ENCODE measurements at regions not wholly inside any gene's neighbourhood (a gene's known extent, or its start where the extent isn't known, plus 50 kb on each side); places are given as distances from the start of the nearest gene placed in this dataset.

- Histone ChIP-seq H3K27ac (ENCODE audit: low read depth, low read length, poor library complexity, severe bottlenecking) (no peak overlapping the region), H3K4me2 (ENCODE audit: low read length) (no peak overlapping the region), H3K4me3 (ENCODE audit: low read depth, low read length, poor library complexity, severe bottlenecking) (no peak overlapping the region), H3K4me1 (ENCODE audit: insufficient read depth, low read length, poor library complexity, severe bottlenecking) (no peaks in the 10 kb centered on the region), H3K79me2 (ENCODE audit: insufficient read depth, low read depth, low read length) (no peaks in the 10 kb centered on the region), H3K36me3 (ENCODE audit: insufficient read depth, low read length) (no peaks in the 10 kb centered on the region), H4K20me1 (ENCODE audit: insufficient read depth, low read length) (no peaks in the 10 kb centered on the region), H3K9me3 (ENCODE audit: low read length) (no peaks in the 10 kb centered on the region), H3K9me2 (ENCODE audit: insufficient read depth, low read length) (no peaks in the 10 kb centered on the region), H2AFZ (ENCODE audit: low read length) (no peak overlapping the region)
- ChIA-PET POLR2A (no interaction called here), CTCF (ENCODE audit: unreplicated experiment) (no interaction called here)
- no peak for TF ChIP-seq EZH2phosphoT487 (IDR thresholded peaks at IDR 0.05; ENCODE audit: borderline replicate concordance, low read depth, low read length)
- TF ChIP-seq CTCF (conservative IDR thresholded peaks at IDR 0.05; ENCODE audit: low read length): no peak
- intact Hi-C loops (cut with micrococcal nuclease; ENCODE audit: unreplicated experiment): no loop called here
- no peak for DNase-seq (ENCODE audit: low spot score)
- BruUV-seq (replicated peaks): no TSS peak
These were observed 994.2 kb downstream of the ADGRL3 start for GRCh38 chr4:62194342-62194741.

DNA sequence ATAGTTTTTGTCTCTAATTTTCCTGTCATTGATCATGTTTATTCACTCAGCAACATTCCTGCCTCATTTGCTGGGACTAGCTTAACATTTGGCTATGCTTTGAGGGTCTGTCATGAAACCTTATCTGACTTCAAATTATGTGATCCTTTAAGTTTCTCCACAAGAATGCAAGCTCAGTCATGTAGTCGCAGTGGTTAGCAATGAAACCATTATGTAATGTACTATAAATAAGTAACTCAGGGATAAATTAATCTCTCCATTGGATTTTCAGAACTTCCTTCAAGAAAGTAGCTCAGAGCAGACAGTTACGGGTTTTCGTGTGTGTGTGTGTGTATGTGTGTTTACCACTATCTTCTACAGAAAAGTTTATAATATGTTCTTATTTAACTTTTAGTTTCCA is 993.6 kb downstream of the ADGRL3 start:
- Histone ChIP-seq H2AFZ (ENCODE audit: low read length) (no peak overlapping the region), H3K27ac (ENCODE audit: low read depth, low read length, poor library complexity, severe bottlenecking) (no peak overlapping the region), H3K36me3 (ENCODE audit: insufficient read depth, low read length) (no peaks in the 10 kb centered on the region), H3K4me3 (ENCODE audit: low read depth, low read length, poor library complexity, severe bottlenecking) (no peak overlapping the region), H3K9me3 (ENCODE audit: low read length) (no peaks in the 10 kb centered on the region), H3K4me1 (ENCODE audit: insufficient read depth, low read length, poor library complexity, severe bottlenecking) (no peaks in the 10 kb centered on the region), H3K9me2 (ENCODE audit: insufficient read depth, low read length) (no peaks in the 10 kb centered on the region), H3K4me2 (ENCODE audit: low read length) (no peak overlapping the region), H3K79me2 (ENCODE audit: insufficient read depth, low read depth, low read length) (no peaks in the 10 kb centered on the region), H4K20me1 (ENCODE audit: insufficient read depth, low read length) (no peaks in the 10 kb centered on the region)
- no peak for DNase-seq (ENCODE audit: low spot score)
- POLR2A ChIA-PET: no interaction called here
- intact Hi-C loops (cut with micrococcal nuclease; ENCODE audit: unreplicated experiment): no loop called here
- CTCF ChIA-PET (ENCODE audit: unreplicated experiment): no interaction called here
- BruUV-seq (replicated peaks): no TSS peak
- TF ChIP-seq CTCF (conservative IDR thresholded peaks at IDR 0.05; ENCODE audit: low read length): no peak
- no peak for TF ChIP-seq EZH2phosphoT487 (IDR thresholded peaks at IDR 0.05; ENCODE audit: borderline replicate concordance, low read depth, low read length)

DNA sequence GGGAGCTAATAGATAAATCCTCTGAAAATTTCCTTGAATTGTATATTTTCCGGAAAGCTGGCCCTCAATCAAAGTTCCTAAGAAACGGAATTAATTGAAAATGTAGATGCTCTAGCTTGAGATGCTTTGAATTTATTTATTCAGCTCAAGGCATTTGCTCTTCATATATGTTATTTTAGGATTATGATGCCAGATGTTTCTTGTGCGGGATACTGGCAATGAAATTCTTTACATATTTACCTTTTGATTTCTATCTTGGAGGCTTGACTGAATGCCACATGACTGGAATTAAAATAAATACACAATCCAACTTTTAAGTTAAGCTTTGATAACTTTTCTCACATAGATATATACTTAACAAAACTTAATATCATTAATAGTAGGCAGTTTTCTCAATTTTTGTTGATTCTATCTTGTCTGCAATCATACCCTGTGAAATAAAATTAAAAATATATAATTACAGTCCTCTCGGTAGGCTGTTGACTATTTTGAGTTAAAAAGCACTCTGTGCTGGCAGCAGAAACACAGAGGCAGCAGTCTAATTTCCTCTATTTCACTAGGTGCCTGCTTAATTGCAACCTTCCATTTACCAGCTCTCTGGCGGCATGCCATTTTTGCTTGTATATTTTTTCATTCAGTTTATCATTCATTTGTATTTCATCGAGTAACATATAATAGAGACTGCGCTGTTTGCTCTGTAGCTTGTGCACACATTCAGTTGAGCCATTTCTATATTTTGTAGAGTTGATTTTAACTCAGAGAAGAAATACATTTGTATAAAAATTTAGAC is 991.5 kb downstream of the ADGRL3 start:
- H4K20me1 ChIP-seq (ENCODE audit: insufficient read depth, low read length): no peaks in the 10 kb centered on the region
- no peak overlapping the region for H3K4me3 ChIP-seq (ENCODE audit: low read depth, low read length, poor library complexity, severe bottlenecking)
- no peaks in the 10 kb centered on the region for H3K9me3 ChIP-seq (ENCODE audit: low read length)
- no peak overlapping the region for H3K27ac ChIP-seq (ENCODE audit: low read depth, low read length, poor library complexity, severe bottlenecking)
- no peak for TF ChIP-seq CTCF (conservative IDR thresholded peaks at IDR 0.05; ENCODE audit: low read length)
- TF ChIP-seq EZH2phosphoT487 (IDR thresholded peaks at IDR 0.05; ENCODE audit: borderline replicate concordance, low read depth, low read length): no peak
- no peaks in the 10 kb centered on the region for H3K79me2 ChIP-seq (ENCODE audit: insufficient read depth, low read depth, low read length)
- no peak overlapping the region for H2AFZ ChIP-seq (ENCODE audit: low read length)
- ChIA-PET POLR2A (no interaction called here), CTCF (ENCODE audit: unreplicated experiment) (no interaction called here)
- no peak overlapping the region for H3K4me2 ChIP-seq (ENCODE audit: low read length)
- H3K4me1 ChIP-seq (ENCODE audit: insufficient read depth, low read length, poor library complexity, severe bottlenecking): no peaks in the 10 kb centered on the region
- no peaks in the 10 kb centered on the region for H3K36me3 ChIP-seq (ENCODE audit: insufficient read depth, low read length)
- DNase-seq (ENCODE audit: low spot score): no peak
- H3K9me2 ChIP-seq (ENCODE audit: insufficient read depth, low read length): no peaks in the 10 kb centered on the region
- intact Hi-C loops (cut with micrococcal nuclease; ENCODE audit: unreplicated experiment): no loop called here
- no TSS peak for BruUV-seq (replicated peaks)

Data from OCI-LY7 (cell line).